GM18508 (cell line): ENCODE measurements at regions not wholly inside any gene's neighbourhood (a gene's known extent, or its start where the extent isn't known, plus 50 kb on each side); places are given as distances from the start of the nearest gene placed in this dataset.
"Not testable (repeated sequence)": the region's sequence is repeated elsewhere in the genome, so short reads cannot be mapped to it uniquely, and the experiment has no call there.

Experiments used
- ATAC-seq: cut with Tn5 transposase; IDR thresholded peaks from one replicate; pipeline ENCODE4 v1.9.1; 2021; ENCODE audit warnings: moderate number of reproducible peaks; ENCODE audit not compliant: insufficient read depth, unreplicated experiment

DNA sequence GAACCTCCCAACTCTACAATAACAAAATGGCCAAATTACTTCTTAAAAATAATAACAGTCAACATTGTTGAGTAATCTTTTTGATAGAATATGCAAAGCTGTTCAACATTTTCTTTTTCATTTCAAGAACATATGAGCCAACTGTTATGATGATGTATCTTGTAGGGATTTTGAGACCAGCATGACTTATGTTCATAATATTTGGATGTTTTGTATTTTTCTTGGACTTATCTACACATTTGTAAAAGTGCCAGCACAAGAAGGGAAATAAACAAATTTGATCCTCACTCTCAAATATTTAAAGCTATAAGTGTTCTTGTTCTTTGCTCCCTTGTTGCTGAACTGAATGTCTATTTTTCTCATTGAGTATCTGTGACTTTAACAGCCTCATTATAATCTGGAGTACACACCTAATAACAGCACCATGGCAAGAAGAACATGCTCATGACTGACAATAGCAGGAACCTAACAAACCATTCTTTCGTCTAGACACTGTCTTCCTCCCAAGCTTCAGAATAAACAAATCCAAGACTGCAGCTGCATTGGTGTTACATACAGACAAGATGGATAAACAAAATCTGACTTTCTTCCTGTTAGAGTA is 1049.7 kb downstream of the FAT4 start:
- ATAC-seq, result no peak

- no peak for ATAC-seq
Observed at GRCh38 chr4:126369076-126369475, 1054.3 kb downstream of the FAT4 start.

DNA sequence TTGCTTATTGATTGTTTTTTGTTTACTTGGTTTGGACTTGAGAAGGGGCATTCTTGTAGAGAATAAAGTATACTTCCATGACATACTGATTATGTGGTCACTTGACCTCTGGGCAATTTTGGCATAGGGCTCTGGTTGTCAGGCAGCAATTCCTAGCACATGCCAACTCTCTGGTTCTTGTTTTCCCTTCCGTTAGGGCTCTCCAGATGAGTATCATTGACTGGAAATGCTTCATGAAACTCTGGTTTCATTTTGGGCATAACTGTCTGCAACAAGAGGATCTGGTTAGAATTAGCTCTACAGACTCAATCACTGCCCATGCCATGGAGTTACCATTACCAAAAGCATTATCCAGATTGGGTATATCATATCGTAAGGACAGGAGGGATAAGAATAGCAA is 1057.9 kb downstream of the FAT4 start:
- no peak for ATAC-seq

DNA sequence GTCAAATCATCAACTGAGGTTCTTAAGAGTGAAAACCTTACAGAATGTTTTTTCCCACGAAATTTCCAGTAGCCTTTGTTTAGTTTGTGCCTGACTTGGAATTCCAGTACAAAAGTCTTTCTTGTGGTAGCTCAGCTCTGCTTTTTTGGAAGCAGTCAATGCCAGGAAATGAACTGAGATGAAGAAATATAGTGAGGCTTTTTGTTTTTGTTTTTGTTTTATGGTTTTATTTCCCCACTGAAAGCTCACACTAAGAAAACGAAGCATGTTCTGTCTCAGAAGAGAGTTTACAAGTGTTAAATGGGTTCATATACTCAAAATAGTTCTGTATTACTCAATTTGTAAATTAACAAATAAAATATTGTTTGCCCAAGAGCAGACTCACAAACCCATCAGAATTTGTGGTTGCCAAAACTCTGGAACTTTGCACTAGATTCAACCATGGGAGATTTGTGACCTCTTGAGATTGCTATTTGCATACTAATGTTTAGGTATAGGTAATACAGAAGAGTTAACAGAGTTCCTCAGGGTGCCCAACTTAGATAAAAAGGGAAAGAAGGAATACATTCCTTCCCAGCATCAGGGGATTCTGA is 1060.8 kb downstream of the FAT4 start:
- ATAC-seq, result no peak

DNA sequence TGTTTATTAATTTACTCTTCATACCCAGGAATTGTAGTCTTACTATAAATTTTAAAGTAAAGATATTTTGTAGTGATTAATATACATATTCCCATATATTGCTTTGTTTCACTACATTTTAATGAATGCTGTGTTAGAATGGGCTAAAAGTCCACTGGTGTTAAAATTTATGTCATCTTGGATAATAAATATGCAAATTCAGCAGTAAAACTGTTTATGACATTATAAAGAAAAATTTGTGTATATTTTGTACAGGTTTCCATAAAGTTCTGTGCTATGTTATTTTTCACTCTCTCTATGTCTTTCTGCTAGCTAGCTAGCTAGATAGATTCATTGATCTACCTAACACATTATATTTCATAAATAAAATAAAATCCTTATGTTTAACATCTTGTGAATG is 1071.2 kb downstream of the FAT4 start:
- ATAC-seq, result no peak

- ATAC-seq, result no peak
Observed at GRCh38 chr4:126386512-126386911, 1071.8 kb downstream of the FAT4 start.

- no peak for ATAC-seq
Observed at GRCh38 chr4:126395664-126396063, 1080.9 kb downstream of the FAT4 start.

- ATAC-seq, result no peak
Observed at GRCh38 chr4:126396121-126396520, 1081.4 kb downstream of the FAT4 start.

DNA sequence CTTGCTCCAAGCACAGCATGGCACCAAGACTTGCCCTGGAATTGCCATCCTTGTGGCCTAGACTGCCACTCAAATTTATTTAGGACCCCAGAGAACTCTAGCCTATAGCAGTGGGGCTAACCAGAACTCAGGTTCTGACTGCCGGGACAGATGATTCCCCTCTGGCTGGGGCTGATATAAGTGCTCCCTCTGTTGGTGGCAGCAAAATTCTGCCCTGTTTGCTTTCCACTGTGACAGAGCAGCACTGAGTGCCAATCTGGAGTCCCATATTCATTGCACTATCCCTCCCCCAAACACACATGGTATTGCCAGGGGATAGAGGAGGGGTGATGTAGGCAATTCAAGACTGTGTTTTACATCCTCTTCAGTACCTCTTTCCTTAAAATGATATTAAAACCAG is 1081.9 kb downstream of the FAT4 start:
- no peak for ATAC-seq

GRCh38 chr4:126404549-126404948 is 1089.8 kb downstream of the FAT4 start:
- ATAC-seq, result no peak

GRCh38 chr4:126405369-126405982 is 1090.7 kb downstream of the FAT4 start:
- ATAC-seq, result peak; percentile 50

DNA sequence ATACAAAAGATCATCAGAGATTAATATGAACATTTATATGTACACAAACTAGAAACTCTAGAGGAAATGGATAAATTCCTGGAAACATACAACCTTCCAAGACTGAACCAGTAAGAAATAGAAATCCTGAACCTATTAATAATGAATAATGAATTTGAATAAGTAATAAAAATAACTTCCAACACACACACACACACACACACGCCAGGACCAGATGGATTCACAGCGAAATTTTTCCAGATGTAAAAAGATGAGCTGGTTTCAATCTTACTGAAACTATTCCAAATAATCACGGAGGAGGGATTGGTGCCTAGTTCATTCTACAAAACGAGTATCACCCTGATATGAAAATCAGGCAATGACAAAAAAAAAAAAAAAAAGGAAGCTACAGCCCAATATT is 1095.0 kb downstream of the FAT4 start:
- ATAC-seq, result no peak

DNA sequence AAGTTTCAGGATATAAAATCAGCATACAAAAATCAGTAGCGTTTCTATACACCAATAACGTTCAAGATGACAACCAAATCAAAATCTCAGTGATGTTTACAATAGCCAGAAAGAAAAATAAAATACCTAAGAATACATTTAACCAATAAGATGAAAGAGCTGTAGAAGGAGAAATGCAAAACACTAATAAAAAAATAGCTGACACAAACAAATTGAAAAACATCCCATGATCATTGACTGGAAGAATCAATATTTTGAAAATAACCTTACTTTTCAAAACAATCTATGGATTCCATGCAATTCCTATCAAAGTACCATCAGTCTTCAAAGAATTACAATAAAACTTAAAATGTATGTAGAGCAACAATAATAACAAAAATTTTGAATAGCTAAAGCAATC is 1096.3 kb downstream of the FAT4 start:
- no peak for ATAC-seq

GRCh38 chr4:126412310-126412709 is 1097.6 kb downstream of the FAT4 start:
- not testable (repeated sequence) for ATAC-seq

GRCh38 chr4:126414741-126415140 is 1100.0 kb downstream of the FAT4 start:
- no peak for ATAC-seq

GRCh38 chr4:126419266-126419665 is 1104.5 kb downstream of the FAT4 start:
- no peak for ATAC-seq

GRCh38 chr4:126427853-126428252 is 1113.1 kb downstream of the FAT4 start:
- no peak for ATAC-seq

- ATAC-seq, result no peak
Observed at GRCh38 chr4:126431049-126431448, 1116.3 kb downstream of the FAT4 start.

DNA sequence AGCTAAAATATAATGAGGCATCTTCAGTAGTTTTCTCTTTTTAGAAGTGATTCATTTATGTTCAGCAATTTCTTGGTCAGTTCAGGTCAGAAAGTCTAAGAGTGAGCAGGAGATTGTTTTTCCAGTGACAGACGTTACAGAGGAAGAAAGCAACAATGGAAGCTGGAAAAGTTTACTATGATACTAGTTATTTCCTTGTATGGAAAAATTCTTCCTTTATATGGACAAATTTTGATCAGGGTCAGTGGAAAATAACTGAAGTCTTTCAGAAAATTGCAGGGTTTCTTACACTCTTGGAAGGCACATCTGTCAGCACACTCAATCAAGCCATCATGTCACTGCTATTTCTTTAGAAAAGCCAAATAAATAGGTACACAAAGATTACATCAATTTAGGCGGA is 1120.7 kb downstream of the FAT4 start:
- no peak for ATAC-seq

GRCh38 chr4:126440297-126440696 is 1125.5 kb downstream of the FAT4 start:
- no peak for ATAC-seq

- ATAC-seq, result no peak
Observed at GRCh38 chr4:126441173-126442035, 1126.6 kb downstream of the FAT4 start.
